Suprapubic skin (tissue), 4 donors: ENCODE measurements at regions not wholly inside any gene's neighbourhood (a gene's known extent, or its start where the extent isn't known, plus 50 kb on each side); places are given as distances from the start of the nearest gene placed in this dataset.

ENCODE experiments used
- DNase-seq, 2 donors: peaks; one replicate each; pipeline ENCODE4 v3.0.0-alpha.2; 2019; ENCODE audit warnings: low spot score in 2 of 2
- H3K27ac ChIP-seq: fragments of 200-600 bp; sonication (generic); one replicate; pipeline ENCODE4 v1.5.1; 2019
- H3K27me3 ChIP-seq: fragments of 200-600 bp; sonication (generic); one replicate; pipeline ENCODE4 v1.5.1; 2019
- H3K36me3 ChIP-seq: fragments of 200-600 bp; sonication (generic); one replicate; pipeline ENCODE4 v1.5.1; 2019
- H3K4me1 ChIP-seq: fragments of 200-600 bp; sonication (generic); one replicate; pipeline ENCODE4 v1.5.1; 2019
- H3K4me3 ChIP-seq: fragments of 200-600 bp; sonication (generic); one replicate; pipeline ENCODE4 v1.5.1; 2019; ENCODE audit warnings: mild to moderate bottlenecking
- H3K9me3 ChIP-seq: fragments of 200-600 bp; sonication (generic); one replicate; pipeline ENCODE4 v1.5.1; 2019
- CTCF ChIP-seq, 2 donors: fragments of 200-600 bp in 1 of 2; fragments of 450-650 bp in 1 of 2; sonication (generic) in 1 of 2; IDR thresholded peaks; one replicate each; pipeline ENCODE4 v1.5.1; 2016 to 2019; ENCODE audit warnings: antibody characterized with exemption in 2 of 2, mild to moderate bottlenecking in 1 of 2, moderate library complexity in 1 of 2
- EP300 ChIP-seq: sonication (generic); formaldehyde crosslinking; IDR thresholded peaks from one replicate; pipeline ENCODE4 v1.6.1; 2017; ENCODE audit warnings: antibody characterized with exemption
- POLR2A ChIP-seq, 2 donors: fragments of 450-650 bp; IDR thresholded peaks; one replicate each; pipeline ENCODE4 v1.6.1; 2017; ENCODE audit warnings: antibody characterized with exemption in 2 of 2, mild to moderate bottlenecking in 2 of 2, moderate library complexity in 2 of 2
- POLR2AphosphoS5 ChIP-seq, 3 donors: sonication (generic); formaldehyde crosslinking; IDR thresholded peaks; one replicate each; pipeline ENCODE4 v1.6.1; 2017; ENCODE audit warnings: antibody characterized with exemption in 3 of 3
- WGBS: methylation state at CpG from one replicate; pipeline ENCODE4 v1.1.5; 2018; 5-methylcytosine and 5-hydroxymethylcytosine counted together

GRCh38 chr4:144480068-144480467, 165.9 kb upstream of the HHIP start:
- Histone ChIP-seq H3K27me3 (no peaks in the 10 kb centered on the region), H3K27ac (no peak overlapping the region), H3K9me3 (peaks cover 5% of the 10 kb centered on the region), H3K36me3 (no peaks in the 10 kb centered on the region), H3K4me1 (no peaks in the 10 kb centered on the region), H3K4me3 (no peak overlapping the region)
- TF ChIP-seq POLR2A (IDR thresholded peaks at IDR 0.05) (no peak), EP300 (no peak), POLR2AphosphoS5 (IDR thresholded peaks at IDR 0.05) (no peak), CTCF (IDR thresholded peaks at IDR 0.05) (no peak)
- no peak for DNase-seq

- no peaks in the 10 kb centered on the region for H3K27me3 ChIP-seq
- no peak for DNase-seq
- H3K36me3 ChIP-seq = no peaks in the 10 kb centered on the region
- WGBS = 85% methylated on average over 1 of the region's 1 CpG
- no peaks in the 10 kb centered on the region for H3K4me1 ChIP-seq
- TF ChIP-seq CTCF (IDR thresholded peaks at IDR 0.05) = no peak
- TF ChIP-seq EP300 = no peak
- no peak for TF ChIP-seq POLR2AphosphoS5 (IDR thresholded peaks at IDR 0.05)
- no peak for TF ChIP-seq POLR2A (IDR thresholded peaks at IDR 0.05)
- H3K4me3 ChIP-seq = no peak overlapping the region
- H3K27ac ChIP-seq = no peak overlapping the region
- H3K9me3 ChIP-seq = no peaks in the 10 kb centered on the region
Observed at GRCh38 chr4:144489831-144490230, 156.1 kb upstream of the HHIP start.

- H3K4me1 ChIP-seq = no peaks in the 10 kb centered on the region
- H3K27ac ChIP-seq = no peak overlapping the region
- no peaks in the 10 kb centered on the region for H3K9me3 ChIP-seq
- H3K4me3 ChIP-seq = no peak overlapping the region
- no peaks in the 10 kb centered on the region for H3K27me3 ChIP-seq
- no peaks in the 10 kb centered on the region for H3K36me3 ChIP-seq
- TF ChIP-seq EP300 (no peak), POLR2A (IDR thresholded peaks at IDR 0.05) (no peak), POLR2AphosphoS5 (IDR thresholded peaks at IDR 0.05) (no peak), CTCF (IDR thresholded peaks at IDR 0.05) (no peak)
- WGBS = 64% methylated on average over 2 of the region's 2 CpGs
- no peak for DNase-seq
Observed at GRCh38 chr4:144494280-144494679, 151.7 kb upstream of the HHIP start.

- Histone ChIP-seq H3K27ac (no peak overlapping the region), H3K27me3 (no peaks in the 10 kb centered on the region), H3K4me1 (no peaks in the 10 kb centered on the region), H3K36me3 (no peaks in the 10 kb centered on the region), H3K9me3 (peaks cover 3% of the 10 kb centered on the region), H3K4me3 (no peak overlapping the region)
- no peak for DNase-seq
- WGBS = 75% methylated on average over 2 of the region's 2 CpGs
- TF ChIP-seq EP300 (no peak), POLR2AphosphoS5 (IDR thresholded peaks at IDR 0.05) (no peak), POLR2A (IDR thresholded peaks at IDR 0.05) (no peak), CTCF (IDR thresholded peaks at IDR 0.05) (no peak)
Observed at GRCh38 chr4:144495944-144496343, 150.0 kb upstream of the HHIP start.

GRCh38 chr4:144499777-144500176, 146.2 kb upstream of the HHIP start:
- DNase-seq = no peak
- Histone ChIP-seq H3K4me3 (no peak overlapping the region), H3K4me1 (no peaks in the 10 kb centered on the region), H3K36me3 (no peaks in the 10 kb centered on the region), H3K27me3 (no peaks in the 10 kb centered on the region), H3K27ac (no peak overlapping the region), H3K9me3 (peaks cover 3% of the 10 kb centered on the region)
- TF ChIP-seq POLR2AphosphoS5 (IDR thresholded peaks at IDR 0.05) (no peak), POLR2A (IDR thresholded peaks at IDR 0.05) (no peak), CTCF (IDR thresholded peaks at IDR 0.05) (no peak), EP300 (no peak)
